Sigmoid colon (tissue), 3 donors: ENCODE measurements at regions not wholly inside any gene's neighbourhood (a gene's known extent, or its start where the extent isn't known, plus 50 kb on each side); places are given as distances from the start of the nearest gene placed in this dataset.

ENCODE experiments used
- CTCF ChIP-seq, 4 experiments: fragments of 450-650 bp in 3 of 4; fragments of 200-600 bp in 1 of 4; IDR thresholded peaks; one replicate each; pipeline ENCODE4 v1.5.1; 2016 to 2019; ENCODE audit warnings: antibody characterized with exemption in 4 of 4, mild to moderate bottlenecking in 3 of 4, moderate library complexity in 2 of 4
- POLR2A ChIP-seq, 2 donors: fragments of 450-650 bp; IDR thresholded peaks; one replicate each; pipeline ENCODE4 v1.6.1; 2016; ENCODE audit warnings: antibody characterized with exemption in 2 of 2, mild to moderate bottlenecking in 2 of 2, moderate library complexity in 2 of 2

GRCh38 chr13:44825953-44826352, 163.3 kb downstream of the NUFIP1 start:
- TF ChIP-seq CTCF (IDR thresholded peaks at IDR 0.05) (no peak), POLR2A (IDR thresholded peaks at IDR 0.05) (no peak)
